Omental fat pad (tissue), 3 donors: ENCODE measurements at regions not wholly inside any gene's neighbourhood (a gene's known extent, or its start where the extent isn't known, plus 50 kb on each side); places are given as distances from the start of the nearest gene placed in this dataset.

Experiments used
- ATAC-seq: fragments of 150-250 bp; one replicate; pipeline ENCODE4 v1.9.1; 2016; ENCODE audit warnings: mild to moderate bottlenecking, moderate library complexity; ENCODE audit not compliant: low FRiP score
- DNase-seq: peaks from one replicate; pipeline ENCODE4 v3.0.0-alpha.2; 2019; ENCODE audit warnings: low spot score
- CTCF ChIP-seq, 3 donors: fragments of 450-650 bp; IDR thresholded peaks; one replicate each; pipeline ENCODE4 v1.5.1; 2016 to 2017; ENCODE audit warnings: antibody characterized with exemption in 3 of 3, mild to moderate bottlenecking in 3 of 3, moderate library complexity in 2 of 3

- no peak for TF ChIP-seq CTCF (IDR thresholded peaks at IDR 0.05)
- ATAC-seq (no peak), DNase-seq (no peak)
These were observed 340.3 kb downstream of the CXCL12 start for GRCh38 chr10:44044549-44044948.

- no peak for TF ChIP-seq CTCF (IDR thresholded peaks at IDR 0.05)
- ATAC-seq (no peak), DNase-seq (no peak)
These were observed 341.1 kb downstream of the CXCL12 start for GRCh38 chr10:44043646-44044375.

- ATAC-seq (no peak), DNase-seq (no peak)
- TF ChIP-seq CTCF (IDR thresholded peaks at IDR 0.05): no peak
These were observed 341.8 kb downstream of the CXCL12 start for GRCh38 chr10:44042926-44043602.

GRCh38 chr10:44042075-44042770, 342.7 kb downstream of the CXCL12 start:
- no peak for ATAC-seq
- DNase-seq: no peak
- TF ChIP-seq CTCF (IDR thresholded peaks at IDR 0.05): no peak

- ATAC-seq: no peak
- no peak for TF ChIP-seq CTCF (IDR thresholded peaks at IDR 0.05)
- no peak for DNase-seq
These were observed 345.3 kb downstream of the CXCL12 start for GRCh38 chr10:44039599-44039998.

GRCh38 chr10:44036425-44036824, 348.5 kb downstream of the CXCL12 start:
- no peak for TF ChIP-seq CTCF (IDR thresholded peaks at IDR 0.05)
- DNase-seq (no peak), ATAC-seq (no peak)
